HEK293T (cell line): ENCODE measurements at regions not wholly inside any gene's neighbourhood (a gene's known extent, or its start where the extent isn't known, plus 50 kb on each side); places are given as distances from the start of the nearest gene placed in this dataset.

Experiments
- ARNT ChIP-seq: fragments of 450-650 bp; IDR thresholded peaks from 2 replicates; pipeline ENCODE4 v1.6.1; 2017; ENCODE audit warnings: mild to moderate bottlenecking
- BHLHE40 ChIP-seq: fragments of 450-650 bp; IDR thresholded peaks from 2 replicates; pipeline ENCODE4 v1.6.1; 2016; ENCODE audit warnings: mild to moderate bottlenecking, moderate library complexity, borderline replicate concordance
- ELF4 ChIP-seq: fragments of 450-650 bp; IDR thresholded peaks from 2 replicates; pipeline ENCODE4 v1.6.1; 2017; ENCODE audit warnings: antibody characterized with exemption
- FOXA1 ChIP-seq: fragments of 450-650 bp; IDR thresholded peaks from 2 replicates; pipeline ENCODE4 v1.6.1; 2016; ENCODE audit warnings: mild to moderate bottlenecking
- FOXK2 ChIP-seq: fragments of 450-650 bp; IDR thresholded peaks from 2 replicates; pipeline ENCODE4 v1.6.1; 2016; ENCODE audit warnings: mild to moderate bottlenecking
- FOXM1 ChIP-seq: fragments of 450-650 bp; IDR thresholded peaks from 2 replicates; pipeline ENCODE4 v1.6.1; 2017; ENCODE audit warnings: mild to moderate bottlenecking, borderline replicate concordance
- HDGF ChIP-seq: fragments of 450-650 bp; IDR thresholded peaks from 2 replicates; pipeline ENCODE4 v1.6.1; 2017; ENCODE audit warnings: antibody characterized with exemption, borderline replicate concordance
- LEF1 ChIP-seq: fragments of 450-650 bp; IDR thresholded peaks from 2 replicates; pipeline ENCODE4 v1.6.1; 2017; ENCODE audit warnings: mild to moderate bottlenecking, borderline replicate concordance
- NFRKB ChIP-seq: fragments of 450-650 bp; IDR thresholded peaks from 2 replicates; pipeline ENCODE4 v1.6.1; 2016; ENCODE audit warnings: mild to moderate bottlenecking, moderate library complexity
- SP1 ChIP-seq: fragments of 450-650 bp; IDR thresholded peaks from 2 replicates; pipeline ENCODE4 v1.6.1; 2017
- SUZ12 ChIP-seq: fragments of 450-650 bp; IDR thresholded peaks from 2 replicates; pipeline ENCODE4 v1.6.1; 2016; ENCODE audit warnings: mild to moderate bottlenecking
- TARDBP ChIP-seq: fragments of 450-650 bp; IDR thresholded peaks from 2 replicates; pipeline ENCODE4 v1.6.1; 2016
- TF ChIP-seq, protein P1 (sequence below): fragments of 450-650 bp; IDR thresholded peaks from 2 replicates; pipeline ENCODE4 v1.6.1; 2016

DNA sequence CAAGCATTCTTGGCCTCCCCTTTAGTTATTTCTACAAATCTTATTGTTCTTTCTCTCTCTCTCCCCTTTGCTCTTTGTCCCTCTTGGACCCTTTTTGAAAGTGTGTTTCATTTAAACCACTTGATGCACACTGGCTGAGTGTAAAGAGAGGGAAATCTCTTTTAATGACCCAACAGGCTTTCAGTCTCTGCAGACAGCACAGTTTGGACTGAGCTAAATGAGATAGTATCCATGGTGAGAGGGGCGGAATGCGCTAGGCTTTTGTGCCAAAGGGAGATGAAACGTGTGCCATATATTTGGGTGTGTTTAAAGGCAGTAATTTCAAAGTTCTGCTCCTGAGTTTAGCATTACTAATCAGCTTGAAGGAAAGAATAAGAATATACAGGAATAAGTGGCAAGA is 184.9 kb downstream of the PCSK1 start:
- TF ChIP-seq TARDBP = no peak
- no peak for TF ChIP-seq SUZ12
- TF ChIP-seq, protein P1, sequence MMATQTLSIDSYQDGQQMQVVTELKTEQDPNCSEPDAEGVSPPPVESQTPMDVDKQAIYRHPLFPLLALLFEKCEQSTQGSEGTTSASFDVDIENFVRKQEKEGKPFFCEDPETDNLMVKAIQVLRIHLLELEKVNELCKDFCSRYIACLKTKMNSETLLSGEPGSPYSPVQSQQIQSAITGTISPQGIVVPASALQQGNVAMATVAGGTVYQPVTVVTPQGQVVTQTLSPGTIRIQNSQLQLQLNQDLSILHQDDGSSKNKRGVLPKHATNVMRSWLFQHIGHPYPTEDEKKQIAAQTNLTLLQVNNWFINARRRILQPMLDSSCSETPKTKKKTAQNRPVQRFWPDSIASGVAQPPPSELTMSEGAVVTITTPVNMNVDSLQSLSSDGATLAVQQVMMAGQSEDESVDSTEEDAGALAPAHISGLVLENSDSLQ = no peak
- TF ChIP-seq LEF1 = no peak
- no peak for TF ChIP-seq SP1
- no peak for TF ChIP-seq FOXM1
- TF ChIP-seq NFRKB = no peak
- no peak for TF ChIP-seq FOXK2
- no peak for TF ChIP-seq ARNT
- no peak for TF ChIP-seq FOXA1
- no peak for TF ChIP-seq BHLHE40
- no peak for TF ChIP-seq ELF4
- no peak for TF ChIP-seq HDGF
